ENCODE measurements at regions not wholly inside any gene's neighbourhood (a gene's known extent, or its start where the extent isn't known, plus 50 kb on each side); places are given as distances from the start of the nearest gene placed in this dataset.

- TF ChIP-seq GATA1 (IDR thresholded peaks at IDR 0.05; ENCODE audit: low read depth, low read length) (no peak), POLR2A (IDR thresholded peaks at IDR 0.05; ENCODE audit: low read length) (no peak)
Observed at GRCh38 chr16:60646631-60647030, 1389.6 kb downstream of the CDH8 start.
